A673 (cell line): ENCODE measurements at regions not wholly inside any gene's neighbourhood (a gene's known extent, or its start where the extent isn't known, plus 50 kb on each side); places are given as distances from the start of the nearest gene placed in this dataset.

Experiments
- BruUV-seq: library from RNA; stranded (reverse); fragments of 400-500 nt; replicated peaks from 2 replicates; lab custom pipeline; 2021; lab: Mats Ljungman, UMichigan
- CTCF ChIA-PET: fragments of 300-600 bp; sonication (Branson Sonifier 250); formaldehyde crosslinking; loops from one replicate; lab custom pipeline; 2022; ENCODE audit warnings: antibody characterized with exemption; lab: Charles Lee
- POLR2A ChIA-PET: fragments of 300-600 bp; sonication (Branson Sonifier 250); formaldehyde crosslinking; loops from one replicate; lab custom pipeline; 2022; ENCODE audit warnings: antibody characterized with exemption; ENCODE audit not compliant: low non-redundant PET; lab: Charles Lee
- DNase-seq: peaks from one replicate; pipeline ENCODE4 v3.0.0-alpha.2; 2015; ENCODE audit warnings: low spot score
- H3K27ac ChIP-seq: fragments of 200-600 bp; sonication (generic); 2 replicates; pipeline ENCODE4 v1.5.1; 2016; ENCODE audit warnings: mixed run types, low read depth, mild to moderate bottlenecking, mixed read lengths, antibody characterized with exemption, low read length; ENCODE audit not compliant: poor library complexity, severe bottlenecking
- H3K27me3 ChIP-seq: fragments of 200-600 bp; sonication (generic); replicated peaks from 2 replicates; pipeline ENCODE4 v1.6.1; 2017; ENCODE audit warnings: mixed run types, low read depth, mild to moderate bottlenecking, mixed read lengths, antibody characterized with exemption, low read length; ENCODE audit not compliant: insufficient read depth, poor library complexity
- H3K36me3 ChIP-seq: fragments of 200-600 bp; sonication (generic); 2 replicates; pipeline ENCODE4 v1.6.1; 2016; ENCODE audit warnings: mixed run types, mild to moderate bottlenecking, mixed read lengths, antibody characterized with exemption, low read length; ENCODE audit not compliant: insufficient read depth, poor library complexity, severe bottlenecking
- H3K4me1 ChIP-seq: fragments of 200-600 bp; sonication (generic); 2 replicates; pipeline ENCODE4 v1.6.1; 2017; ENCODE audit warnings: mixed run types, mild to moderate bottlenecking, mixed read lengths, antibody characterized with exemption, low read length; ENCODE audit not compliant: insufficient read depth, poor library complexity, severe bottlenecking
- H3K4me3 ChIP-seq: fragments of 200-600 bp; sonication (generic); 2 replicates; pipeline ENCODE4 v1.5.1; 2016; ENCODE audit warnings: low read depth, mixed run types, mild to moderate bottlenecking, mixed read lengths, low read length; ENCODE audit not compliant: poor library complexity, severe bottlenecking
- H3K9me3 ChIP-seq: fragments of 200-600 bp; sonication (generic); 2 replicates; pipeline ENCODE4 v1.6.1; 2016; ENCODE audit warnings: mixed run types, low read depth, mild to moderate bottlenecking, mixed read lengths, antibody characterized with exemption, low read length; ENCODE audit not compliant: poor library complexity, severe bottlenecking
- CTCF ChIP-seq: fragments of 300-800, 200-600 bp; sonication (generic); conservative IDR thresholded peaks from 2 replicates; pipeline ENCODE4 v1.5.1; 2017; ENCODE audit warnings: low read depth, mild to moderate bottlenecking, antibody characterized with exemption, low read length, moderate library complexity, mixed read lengths
- EZH2 ChIP-seq: fragments of 200-600 bp; sonication (generic); IDR thresholded peaks from 2 replicates; pipeline ENCODE4 v1.6.1; 2017; ENCODE audit warnings: borderline replicate concordance, low read depth, mild to moderate bottlenecking, mixed read lengths, antibody characterized with exemption, low read length; ENCODE audit not compliant: poor library complexity, severe bottlenecking
- intact Hi-C: fragments of 100-400 bp; cut with micrococcal nuclease; formaldehyde crosslinking; loops from one replicate; pipeline ENCODE4 v1.10.0; 2022; ENCODE audit not compliant: unreplicated experiment

DNA sequence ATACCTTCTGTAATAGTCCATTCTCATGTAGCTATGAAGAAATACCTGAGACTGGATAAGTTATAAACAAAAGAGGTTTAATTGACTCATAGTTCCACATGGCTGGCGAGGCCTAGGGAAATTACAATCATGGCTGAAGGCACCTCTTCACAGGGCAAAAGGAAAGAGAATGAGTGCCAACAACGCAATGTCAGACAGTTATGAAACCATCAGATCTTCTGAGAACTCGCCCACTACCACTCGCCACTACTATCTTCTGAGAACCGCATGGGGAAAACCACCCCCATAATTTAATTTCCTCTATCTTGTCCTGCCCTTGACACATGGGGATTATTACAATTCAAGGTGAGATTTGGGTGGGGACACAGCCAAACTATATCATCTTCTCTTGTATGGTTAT is 406.8 kb upstream of the CBLB start:
- no peak for DNase-seq
- no peak overlapping the region for H3K27ac ChIP-seq
- peaks cover 7% of the 10 kb centered on the region for H3K4me1 ChIP-seq
- BruUV-seq = no TSS peak
- intact Hi-C loops = no loop called here
- no peak for TF ChIP-seq EZH2
- no peak for TF ChIP-seq CTCF
- ChIA-PET CTCF (no interaction called here), POLR2A (no interaction called here)
- no peaks in the 10 kb centered on the region for H3K27me3 ChIP-seq
- no peak overlapping the region for H3K4me3 ChIP-seq
- H3K36me3 ChIP-seq = no peaks in the 10 kb centered on the region
- no peaks in the 10 kb centered on the region for H3K9me3 ChIP-seq

GRCh38 chr3:106276151-106276550 is 407.3 kb upstream of the CBLB start:
- BruUV-seq = no TSS peak
- Histone ChIP-seq H3K27ac (no peak overlapping the region), H3K27me3 (no peaks in the 10 kb centered on the region), H3K9me3 (no peaks in the 10 kb centered on the region), H3K4me1 (peaks cover 7% of the 10 kb centered on the region), H3K4me3 (no peak overlapping the region), H3K36me3 (no peaks in the 10 kb centered on the region)
- TF ChIP-seq CTCF = no peak
- no peak for TF ChIP-seq EZH2
- no peak for DNase-seq
- POLR2A ChIA-PET = no interaction called here
- CTCF ChIA-PET = no interaction called here
- intact Hi-C loops = no loop called here

- peak; percentile 38 for DNase-seq
- ChIA-PET POLR2A (no interaction called here), CTCF (no interaction called here)
- TF ChIP-seq CTCF = no peak
- no peak for TF ChIP-seq EZH2
- Histone ChIP-seq H3K27ac (no peak overlapping the region), H3K9me3 (no peaks in the 10 kb centered on the region), H3K36me3 (no peaks in the 10 kb centered on the region), H3K4me1 (peaks cover 7% of the 10 kb centered on the region), H3K27me3 (no peaks in the 10 kb centered on the region), H3K4me3 (no peak overlapping the region)
- BruUV-seq = no TSS peak
- intact Hi-C loops = no loop called here
These were observed 408.2 kb upstream of the CBLB start for GRCh38 chr3:106276755-106277612.
